Natural killer cell (primary cell): ENCODE measurements at regions not wholly inside any gene's neighbourhood (a gene's known extent, or its start where the extent isn't known, plus 50 kb on each side); places are given as distances from the start of the nearest gene placed in this dataset.

Experiments used
- ATAC-seq, 3 donors: fragments of 150-1000 bp in 2 of 3; fragments of 200-7000 bp in 1 of 3; cut with Tn5 transposase; 1 replicate in 1 of 3; 2 replicates in 2 of 3; pipeline ENCODE4 v1.10.0; 2021; ENCODE audit warnings: mild to moderate bottlenecking in 2 of 3, moderate library complexity in 2 of 3
- DNase-seq, 2 donors: peaks; one replicate each; pipeline versions ENCODE4 v3.0.0 to v3.0.0-alpha.2; 2013 to 2021; ENCODE audit warnings: mixed read lengths in 1 of 2
- H3K27ac ChIP-seq: one replicate; pipeline ENCODE4 v1.5.1; 2013; ENCODE audit warnings: mild to moderate bottlenecking, low read length
- H3K27me3 ChIP-seq: one replicate; pipeline ENCODE4 v1.6.1; 2013; ENCODE audit warnings: low read length; ENCODE audit not compliant: control insufficient read depth, insufficient read depth
- H3K36me3 ChIP-seq: one replicate; pipeline ENCODE4 v1.6.1; 2013; ENCODE audit warnings: low read length; ENCODE audit not compliant: control insufficient read depth, insufficient read depth
- H3K4me1 ChIP-seq: one replicate; pipeline ENCODE4 v1.6.1; 2013; ENCODE audit warnings: low read length; ENCODE audit not compliant: control insufficient read depth, insufficient read depth
- H3K4me3 ChIP-seq: one replicate; pipeline ENCODE4 v1.5.1; 2013; ENCODE audit warnings: low read length
- H3K9me3 ChIP-seq: one replicate; pipeline ENCODE4 v1.6.1; 2013; ENCODE audit warnings: low read length; ENCODE audit not compliant: control insufficient read depth, insufficient read depth
- H3K27ac Mint-ChIP-seq, 2 donors: one replicate each; pipeline ENCODE4 v1.8.0; 2022; ENCODE audit warnings: mild to moderate bottlenecking in 2 of 2, mixed read lengths in 2 of 2, moderate library complexity in 1 of 2
- H3K27me3 Mint-ChIP-seq, 2 donors: one replicate each; pipeline ENCODE4 v1.8.0; 2022; ENCODE audit warnings: low read depth in 2 of 2, mixed read lengths in 2 of 2
- H3K36me3 Mint-ChIP-seq: one replicate; pipeline ENCODE4 v1.8.0; 2022; ENCODE audit warnings: mixed read lengths
- H3K4me1 Mint-ChIP-seq, 2 donors: one replicate each; pipeline ENCODE4 v1.8.0; 2022; ENCODE audit warnings: mixed read lengths in 2 of 2
- H3K4me3 Mint-ChIP-seq: one replicate; pipeline ENCODE4 v1.8.0; 2022; ENCODE audit warnings: mild to moderate bottlenecking, moderate library complexity, mixed read lengths
- H3K9me3 Mint-ChIP-seq, 2 donors: one replicate each; pipeline ENCODE4 v1.8.0; 2022; ENCODE audit warnings: mixed read lengths in 2 of 2
- WGBS: methylation state at CpG from one replicate; pipeline ENCODE4 v1.1.7; 2013; ENCODE audit warnings: missing lambda C conversion rate; ENCODE audit not compliant: insufficient coverage; 5-methylcytosine and 5-hydroxymethylcytosine counted together
- intact Hi-C: fragments of 100-400 bp; cut with micrococcal nuclease; formaldehyde crosslinking; loops from one replicate; pipeline ENCODE4 v1.14.2; 2022
- TF ChIP-seq, protein P1 (sequence below): fragments of 200-600 bp; IDR thresholded peaks from one replicate; pipeline ENCODE4 v1.8.0; 2022; ENCODE audit warnings: antibody characterized with exemption

GRCh38 chr12:5246196-5246595 lies 185.7 kb upstream of the NTF3 start:
- ATAC-seq: no peak
- no peaks in the 10 kb centered on the region for H3K9me3 Mint-ChIP-seq
- Histone ChIP-seq H3K9me3 (no peaks in the 10 kb centered on the region), H3K27ac (no peak overlapping the region), H3K36me3 (no peaks in the 10 kb centered on the region), H3K4me1 (no peaks in the 10 kb centered on the region), H3K27me3 (no peaks in the 10 kb centered on the region), H3K4me3 (no peak overlapping the region)
- 74% methylated on average over 3 of the region's 3 CpGs for WGBS
- H3K27ac Mint-ChIP-seq: no peak overlapping the region
- no peak overlapping the region for H3K4me3 Mint-ChIP-seq
- H3K27me3 Mint-ChIP-seq: peaks cover 3% of the 10 kb centered on the region in 2 donors
- intact Hi-C loops: no loop called here
- TF ChIP-seq, protein P1, sequence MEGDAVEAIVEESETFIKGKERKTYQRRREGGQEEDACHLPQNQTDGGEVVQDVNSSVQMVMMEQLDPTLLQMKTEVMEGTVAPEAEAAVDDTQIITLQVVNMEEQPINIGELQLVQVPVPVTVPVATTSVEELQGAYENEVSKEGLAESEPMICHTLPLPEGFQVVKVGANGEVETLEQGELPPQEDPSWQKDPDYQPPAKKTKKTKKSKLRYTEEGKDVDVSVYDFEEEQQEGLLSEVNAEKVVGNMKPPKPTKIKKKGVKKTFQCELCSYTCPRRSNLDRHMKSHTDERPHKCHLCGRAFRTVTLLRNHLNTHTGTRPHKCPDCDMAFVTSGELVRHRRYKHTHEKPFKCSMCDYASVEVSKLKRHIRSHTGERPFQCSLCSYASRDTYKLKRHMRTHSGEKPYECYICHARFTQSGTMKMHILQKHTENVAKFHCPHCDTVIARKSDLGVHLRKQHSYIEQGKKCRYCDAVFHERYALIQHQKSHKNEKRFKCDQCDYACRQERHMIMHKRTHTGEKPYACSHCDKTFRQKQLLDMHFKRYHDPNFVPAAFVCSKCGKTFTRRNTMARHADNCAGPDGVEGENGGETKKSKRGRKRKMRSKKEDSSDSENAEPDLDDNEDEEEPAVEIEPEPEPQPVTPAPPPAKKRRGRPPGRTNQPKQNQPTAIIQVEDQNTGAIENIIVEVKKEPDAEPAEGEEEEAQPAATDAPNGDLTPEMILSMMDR: no peak
- no peaks in the 10 kb centered on the region for H3K36me3 Mint-ChIP-seq
- H3K4me1 Mint-ChIP-seq: no peaks in the 10 kb centered on the region
- DNase-seq: no peak

DNA sequence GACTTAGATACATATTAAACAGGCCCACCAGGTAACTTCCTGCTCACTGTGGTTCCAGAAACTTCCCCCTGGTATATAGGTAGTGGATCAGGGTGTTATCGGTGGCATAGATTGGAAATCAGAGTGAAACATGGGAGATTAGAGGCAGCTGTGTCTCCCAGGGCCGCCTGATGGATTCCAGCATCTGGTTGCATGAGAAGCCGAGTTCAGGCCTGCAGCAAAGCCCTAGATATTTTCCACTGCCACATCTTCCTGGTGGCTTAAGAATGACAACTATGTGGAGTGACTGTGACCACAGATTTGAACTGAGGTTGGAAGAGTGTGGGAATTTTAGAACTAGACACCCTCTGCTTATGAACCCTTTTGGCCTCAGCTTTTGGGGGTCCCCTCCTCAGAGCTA lies 184.8 kb upstream of the NTF3 start:
- Histone ChIP-seq H3K36me3 (no peaks in the 10 kb centered on the region), H3K27ac (no peak overlapping the region), H3K4me3 (no peak overlapping the region), H3K9me3 (no peaks in the 10 kb centered on the region), H3K27me3 (no peaks in the 10 kb centered on the region), H3K4me1 (no peaks in the 10 kb centered on the region)
- ATAC-seq (no peak), DNase-seq (no peak)
- Mint-ChIP-seq H3K4me3 (no peak overlapping the region), H3K27ac (no peak overlapping the region), H3K4me1 (no peaks in the 10 kb centered on the region), H3K9me3 (no peaks in the 10 kb centered on the region), H3K36me3 (no peaks in the 10 kb centered on the region), H3K27me3 (peaks cover 0 to 3% of the 10 kb centered on the region in 2 donors)
- WGBS: 91% methylated on average over 3 of the region's 3 CpGs
- intact Hi-C loops: no loop called here
- TF ChIP-seq, protein P1: no peak

GRCh38 chr12:5248230-5248629 lies 183.7 kb upstream of the NTF3 start:
- Mint-ChIP-seq H3K4me1 (no peaks in the 10 kb centered on the region), H3K9me3 (no peaks in the 10 kb centered on the region), H3K36me3 (no peaks in the 10 kb centered on the region), H3K4me3 (no peak overlapping the region), H3K27ac (no peak overlapping the region), H3K27me3 (peaks cover 0 to 3% of the 10 kb centered on the region in 2 donors)
- DNase-seq (no peak), ATAC-seq (no peak)
- no peaks in the 10 kb centered on the region for H3K36me3 ChIP-seq
- no peaks in the 10 kb centered on the region for H3K9me3 ChIP-seq
- no peak overlapping the region for H3K27ac ChIP-seq
- TF ChIP-seq, protein P1: no peak
- intact Hi-C loops: no loop called here
- H3K27me3 ChIP-seq: no peaks in the 10 kb centered on the region
- 88% methylated on average over 3 of the region's 3 CpGs for WGBS
- no peak overlapping the region for H3K4me3 ChIP-seq
- H3K4me1 ChIP-seq: no peaks in the 10 kb centered on the region

DNA sequence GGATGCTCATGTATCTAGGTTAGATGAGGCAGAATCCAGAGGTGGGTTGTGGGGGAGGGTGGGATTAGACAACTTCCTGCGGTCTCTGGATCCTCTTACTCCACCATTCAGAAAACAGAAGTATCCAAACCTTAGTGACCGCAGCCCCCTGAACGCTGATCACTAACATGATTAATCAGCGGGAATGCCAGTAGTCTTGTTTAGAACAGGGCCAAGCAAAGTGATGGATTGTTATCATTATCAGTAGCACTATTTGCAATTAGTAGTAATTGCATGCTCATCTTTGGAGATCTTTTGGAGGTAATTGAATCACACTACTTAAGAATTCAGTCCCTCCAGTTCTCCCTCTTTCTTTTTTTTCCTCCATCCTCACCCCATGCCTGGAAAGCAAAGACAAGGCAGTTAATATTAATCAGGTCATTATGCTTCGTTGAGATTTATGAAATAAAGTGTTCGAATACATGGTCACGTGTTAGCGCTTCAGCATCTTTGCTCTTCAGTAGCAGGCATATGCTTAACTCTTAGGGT lies 182.8 kb upstream of the NTF3 start:
- TF ChIP-seq, protein P1: no peak
- intact Hi-C loops: no loop called here
- WGBS: 67% methylated on average over 7 of the region's 8 CpGs
- H3K36me3 Mint-ChIP-seq: no peaks in the 10 kb centered on the region
- H3K27me3 ChIP-seq: no peaks in the 10 kb centered on the region
- no peak for DNase-seq
- no peaks in the 10 kb centered on the region for H3K4me1 ChIP-seq
- ATAC-seq: no peak
- no peaks in the 10 kb centered on the region for H3K9me3 ChIP-seq
- no peaks in the 10 kb centered on the region for H3K9me3 Mint-ChIP-seq
- H3K36me3 ChIP-seq: no peaks in the 10 kb centered on the region
- no peak overlapping the region for H3K4me3 ChIP-seq
- H3K27ac Mint-ChIP-seq: no peak overlapping the region
- no peak overlapping the region for H3K4me3 Mint-ChIP-seq
- H3K27ac ChIP-seq: no peak overlapping the region
- H3K27me3 Mint-ChIP-seq: peaks cover 0 to 1% of the 10 kb centered on the region in 2 donors
- no peaks in the 10 kb centered on the region for H3K4me1 Mint-ChIP-seq
